ENCODE measurements at regions not wholly inside any gene's neighbourhood (a gene's known extent, or its start where the extent isn't known, plus 50 kb on each side); places are given as distances from the start of the nearest gene placed in this dataset.
A peak's percentile ranks its signal among the peaks of the same experiment; 100 is the strongest.

DNA sequence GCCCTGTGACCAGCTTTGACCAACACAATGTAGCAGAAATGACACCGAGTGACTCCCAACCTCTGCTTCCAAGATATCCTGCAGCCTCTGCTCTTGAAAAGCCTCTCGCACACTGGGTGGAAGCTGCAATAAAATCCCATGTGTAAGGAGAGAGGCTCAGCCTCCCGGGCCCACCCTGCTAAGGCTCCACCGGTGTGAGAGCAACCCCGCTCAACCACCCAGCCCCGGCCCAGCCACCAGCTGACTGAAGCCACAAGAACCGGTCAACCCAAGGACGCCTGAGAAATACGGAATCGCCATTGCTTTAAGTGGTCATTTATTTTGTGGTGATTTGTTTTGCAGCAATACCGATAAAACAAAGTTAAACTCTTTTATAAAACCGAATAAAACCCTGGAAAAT lies 452.8 kb upstream of the SMIM21 start:
- Histone ChIP-seq H3K27ac (no peak overlapping the region), H3K27me3 (no peaks in the 10 kb centered on the region), H3K9me3 (peaks cover 0 to 5% of the 10 kb centered on the region in 2 donors), H3K36me3 (no peaks in the 10 kb centered on the region), H3K4me1 (no peaks in the 10 kb centered on the region), H3K4me3 (no peak overlapping the region)
- intact Hi-C loops (cut with DNase I) = no loop called here
- DNase-seq (no peak), ATAC-seq (no peak)
- TF ChIP-seq, protein P1, sequence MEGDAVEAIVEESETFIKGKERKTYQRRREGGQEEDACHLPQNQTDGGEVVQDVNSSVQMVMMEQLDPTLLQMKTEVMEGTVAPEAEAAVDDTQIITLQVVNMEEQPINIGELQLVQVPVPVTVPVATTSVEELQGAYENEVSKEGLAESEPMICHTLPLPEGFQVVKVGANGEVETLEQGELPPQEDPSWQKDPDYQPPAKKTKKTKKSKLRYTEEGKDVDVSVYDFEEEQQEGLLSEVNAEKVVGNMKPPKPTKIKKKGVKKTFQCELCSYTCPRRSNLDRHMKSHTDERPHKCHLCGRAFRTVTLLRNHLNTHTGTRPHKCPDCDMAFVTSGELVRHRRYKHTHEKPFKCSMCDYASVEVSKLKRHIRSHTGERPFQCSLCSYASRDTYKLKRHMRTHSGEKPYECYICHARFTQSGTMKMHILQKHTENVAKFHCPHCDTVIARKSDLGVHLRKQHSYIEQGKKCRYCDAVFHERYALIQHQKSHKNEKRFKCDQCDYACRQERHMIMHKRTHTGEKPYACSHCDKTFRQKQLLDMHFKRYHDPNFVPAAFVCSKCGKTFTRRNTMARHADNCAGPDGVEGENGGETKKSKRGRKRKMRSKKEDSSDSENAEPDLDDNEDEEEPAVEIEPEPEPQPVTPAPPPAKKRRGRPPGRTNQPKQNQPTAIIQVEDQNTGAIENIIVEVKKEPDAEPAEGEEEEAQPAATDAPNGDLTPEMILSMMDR (IDR thresholded peaks at IDR 0.05) = no peak

DNA sequence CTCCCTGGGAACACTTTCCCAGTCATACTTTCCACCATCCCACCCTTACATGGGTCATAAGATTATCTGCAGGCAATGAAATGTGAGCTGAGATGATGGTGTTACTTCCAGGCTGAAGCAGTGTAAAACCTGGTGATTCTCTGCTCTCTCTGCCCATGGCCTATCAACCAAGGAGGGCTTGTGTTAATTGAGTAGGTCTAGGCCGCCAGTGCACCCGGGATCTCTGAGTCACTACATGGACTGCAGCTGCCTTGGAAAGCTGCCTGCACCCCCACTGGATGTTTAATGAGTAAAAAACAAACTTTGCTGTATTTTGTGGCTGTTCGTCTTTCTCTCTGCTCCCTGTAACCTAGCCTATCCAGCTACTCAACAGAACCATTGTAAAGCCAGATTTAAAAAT lies 451.7 kb upstream of the SMIM21 start:
- Histone ChIP-seq H3K27me3 (no peaks in the 10 kb centered on the region), H3K4me3 (no peak overlapping the region), H3K27ac (no peak overlapping the region), H3K9me3 (peaks cover 0 to 5% of the 10 kb centered on the region in 2 donors), H3K4me1 (no peaks in the 10 kb centered on the region), H3K36me3 (no peaks in the 10 kb centered on the region)
- TF ChIP-seq, protein P1 (IDR thresholded peaks at IDR 0.05) = no peak
- intact Hi-C loops (cut with DNase I) = no loop called here
- DNase-seq = no peak
- ATAC-seq = peak; percentile 16

DNA sequence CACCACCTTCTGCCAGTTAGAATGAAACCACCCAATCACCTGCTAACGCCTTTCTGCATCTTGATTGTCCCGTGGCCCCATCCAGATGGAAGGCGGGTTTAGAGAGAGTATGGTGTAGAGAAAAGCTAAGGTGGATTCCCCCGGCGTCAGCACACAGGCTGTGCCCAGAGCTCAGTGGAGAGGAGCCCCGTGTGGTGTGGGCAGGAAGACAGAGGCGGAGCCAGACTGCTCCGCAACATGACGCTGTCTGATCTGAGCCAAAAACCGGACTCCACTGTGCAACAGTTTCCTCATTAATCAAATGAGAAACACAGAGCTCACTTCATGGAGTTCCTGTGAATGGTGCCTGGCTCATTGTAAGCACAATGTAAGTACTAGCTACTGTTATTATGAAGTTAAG lies 448.1 kb upstream of the SMIM21 start:
- H3K9me3 ChIP-seq = peaks cover 0 to 3% of the 10 kb centered on the region in 2 donors
- H3K4me3 ChIP-seq = no peak overlapping the region
- intact Hi-C loops (cut with DNase I) = no loop called here
- DNase-seq (no peak), ATAC-seq (no peak)
- TF ChIP-seq, protein P1 (IDR thresholded peaks at IDR 0.05) = no peak
- no peaks in the 10 kb centered on the region for H3K27me3 ChIP-seq
- no peaks in the 10 kb centered on the region for H3K36me3 ChIP-seq
- H3K4me1 ChIP-seq = no peaks in the 10 kb centered on the region
- H3K27ac ChIP-seq = no peak overlapping the region

DNA sequence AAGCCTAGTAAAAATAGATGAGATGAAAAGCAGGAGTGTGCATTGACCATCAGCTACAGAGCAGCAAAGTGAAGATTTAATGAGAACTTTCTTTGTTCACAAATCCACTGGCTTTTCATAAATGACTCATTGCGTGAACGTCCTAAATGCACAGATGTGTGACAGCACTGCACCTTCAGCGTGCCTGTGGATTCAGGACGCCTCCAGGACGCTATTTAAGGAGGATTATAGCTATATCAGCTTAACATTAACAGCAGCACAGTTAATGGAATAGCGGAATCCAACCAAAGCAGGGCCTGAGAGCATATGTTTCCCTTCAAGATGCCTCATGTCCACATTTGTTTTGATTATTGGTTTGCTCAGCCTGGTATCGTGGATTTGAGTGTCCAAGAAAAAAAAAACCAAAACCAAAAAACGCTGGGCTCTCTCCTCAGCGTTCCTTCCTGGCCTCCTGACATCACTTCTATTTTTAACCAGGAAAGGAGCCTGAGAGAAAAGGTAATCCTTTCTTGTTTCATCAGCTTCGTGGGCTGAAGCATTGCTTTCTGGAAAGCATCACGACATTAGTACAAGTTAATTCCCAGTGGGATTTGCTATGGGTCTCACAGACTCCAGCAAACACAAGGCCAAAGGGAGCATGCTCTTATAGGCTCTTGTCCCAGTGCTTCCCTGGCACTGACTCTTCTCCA lies 447.0 kb upstream of the SMIM21 start:
- Histone ChIP-seq H3K9me3 (peaks cover 0 to 3% of the 10 kb centered on the region in 2 donors), H3K4me1 (no peaks in the 10 kb centered on the region), H3K4me3 (no peak overlapping the region), H3K27ac (no peak overlapping the region), H3K36me3 (no peaks in the 10 kb centered on the region), H3K27me3 (no peaks in the 10 kb centered on the region)
- TF ChIP-seq, protein P1 (IDR thresholded peaks at IDR 0.05) = no peak
- intact Hi-C loops (cut with DNase I) = no loop called here
- no peak for DNase-seq
- no peak for ATAC-seq

DNA sequence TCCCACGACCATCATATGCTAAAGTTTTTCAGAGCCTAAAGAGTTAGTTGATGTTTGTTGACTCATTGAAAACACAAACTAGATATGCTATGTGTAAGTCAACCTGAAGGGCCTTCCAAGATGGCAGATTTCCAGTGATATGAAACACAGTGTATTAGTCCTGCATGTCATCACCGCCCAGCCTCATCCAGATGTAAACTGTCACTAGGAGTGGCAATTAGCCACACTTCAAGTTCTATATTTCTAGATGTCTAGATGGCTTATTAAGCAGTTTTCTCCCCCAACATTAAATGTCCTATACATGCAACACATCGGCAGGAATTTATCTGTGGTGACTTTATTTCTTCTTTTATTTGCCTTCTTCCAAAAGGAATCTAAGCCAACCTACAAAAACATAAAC lies 444.1 kb upstream of the SMIM21 start:
- Histone ChIP-seq H3K27ac (no peak overlapping the region), H3K36me3 (no peaks in the 10 kb centered on the region), H3K4me1 (no peaks in the 10 kb centered on the region), H3K9me3 (no peaks in the 10 kb centered on the region), H3K27me3 (no peaks in the 10 kb centered on the region), H3K4me3 (no peak overlapping the region)
- DNase-seq (peak in 1 of 4 donors; percentile 76), ATAC-seq (no peak)
- TF ChIP-seq, protein P1 (IDR thresholded peaks at IDR 0.05) = no peak
- intact Hi-C loops (cut with DNase I) = no loop called here
